CD4-positive, alpha-beta memory T cell (primary cell): ENCODE measurements at regions not wholly inside any gene's neighbourhood (a gene's known extent, or its start where the extent isn't known, plus 50 kb on each side); places are given as distances from the start of the nearest gene placed in this dataset.

Source experiments
- CTCF ChIA-PET: fragments of 350-600 bp; sonication (Branson Sonifier 250); formaldehyde crosslinking; loops from one replicate; lab custom pipeline; 2021; ENCODE audit warnings: inconsistent platforms; ENCODE audit not compliant: partially characterized antibody; lab: Charles Lee
- POLR2A ChIA-PET: fragments of 350-600 bp; sonication (Branson Sonifier 250); formaldehyde crosslinking; loops from one replicate; lab custom pipeline; 2021; ENCODE audit not compliant: partially characterized antibody; lab: Charles Lee
- DNase-seq, 5 donors: peaks; one replicate each; pipeline versions ENCODE4 v3.0.0 to v3.0.0-alpha.2; 2020 to 2022; ENCODE audit warnings: mixed read lengths in 1 of 5
- H3K27ac ChIP-seq: one replicate; pipeline ENCODE4 v1.7.0; 2013; ENCODE audit warnings: low read depth, low read length
- H3K27me3 ChIP-seq: 2 replicates; pipeline ENCODE4 v1.7.0; 2013; ENCODE audit warnings: mild to moderate bottlenecking, low read length, moderate library complexity; ENCODE audit not compliant: insufficient read depth
- H3K36me3 ChIP-seq: 2 replicates; pipeline ENCODE4 v1.7.0; 2013; ENCODE audit warnings: mild to moderate bottlenecking, low read length, moderate library complexity; ENCODE audit not compliant: insufficient read depth
- H3K4me1 ChIP-seq: 2 replicates; pipeline ENCODE4 v1.7.0; 2013; ENCODE audit warnings: mild to moderate bottlenecking, low read length, moderate library complexity; ENCODE audit not compliant: insufficient read depth
- H3K4me3 ChIP-seq, 2 donors: one replicate each; pipeline ENCODE4 v1.7.0; 2013; ENCODE audit warnings: low read length in 2 of 2, mild to moderate bottlenecking in 1 of 2
- H3K9me3 ChIP-seq, 2 donors: one replicate each; pipeline ENCODE4 v1.7.0; 2013; ENCODE audit warnings: low read length in 2 of 2, control low read depth in 1 of 2; ENCODE audit not compliant: control insufficient read depth in 1 of 2
- H3K27ac Mint-ChIP-seq, 7 donors: one replicate each; pipeline ENCODE4 v1.8.0; 2020 to 2021; ENCODE audit warnings: mixed read lengths in 7 of 7, mild to moderate bottlenecking in 6 of 7, inconsistent platforms in 3 of 7, moderate library complexity in 3 of 7
- H3K27me3 Mint-ChIP-seq, 2 donors: one replicate each; pipeline ENCODE4 v1.8.0; 2020 to 2021; ENCODE audit warnings: mixed read lengths in 2 of 2
- H3K36me3 Mint-ChIP-seq, 2 donors: one replicate each; pipeline ENCODE4 v1.8.0; 2020 to 2021; ENCODE audit warnings: mixed read lengths in 2 of 2, inconsistent platforms in 1 of 2, mild to moderate bottlenecking in 1 of 2
- H3K4me1 Mint-ChIP-seq, 4 donors: one replicate each; pipeline ENCODE4 v1.8.0; 2020 to 2021; ENCODE audit warnings: mixed read lengths in 4 of 4, mild to moderate bottlenecking in 1 of 4
- H3K4me3 Mint-ChIP-seq, 8 donors: one replicate each; pipeline ENCODE4 v1.8.0; 2020 to 2021; ENCODE audit warnings: mixed read lengths in 8 of 8, mild to moderate bottlenecking in 7 of 8, moderate library complexity in 6 of 8, inconsistent platforms in 3 of 8
- H3K9me3 Mint-ChIP-seq, 8 donors: one replicate each; pipeline ENCODE4 v1.8.0; 2020 to 2021; ENCODE audit warnings: mixed read lengths in 8 of 8, mild to moderate bottlenecking in 5 of 8, inconsistent platforms in 3 of 8, moderate library complexity in 1 of 8
- intact Hi-C: fragments of 100-400 bp; cut with micrococcal nuclease; formaldehyde crosslinking; loops from one replicate; pipeline ENCODE4 v1.15.1; 2023

GRCh38 chr2:221112744-221113143, 459.4 kb downstream of the EPHA4 start:
- Histone ChIP-seq H3K9me3 (no peaks in the 10 kb centered on the region), H3K27me3 (no peaks in the 10 kb centered on the region), H3K4me1 (no peaks in the 10 kb centered on the region), H3K36me3 (no peaks in the 10 kb centered on the region), H3K27ac (no peak overlapping the region), H3K4me3 (no peak overlapping the region)
- Mint-ChIP-seq H3K9me3 (no peaks in the 10 kb centered on the region), H3K27me3 (peaks cover 4 to 5% of the 10 kb centered on the region in 2 donors), H3K4me3 (no peak overlapping the region), H3K36me3 (no peaks in the 10 kb centered on the region), H3K4me1 (no peaks in the 10 kb centered on the region), H3K27ac (no peak overlapping the region)
- POLR2A ChIA-PET: no interaction called here
- DNase-seq: no peak
- intact Hi-C loops: no loop called here
- CTCF ChIA-PET: no interaction called here

DNA sequence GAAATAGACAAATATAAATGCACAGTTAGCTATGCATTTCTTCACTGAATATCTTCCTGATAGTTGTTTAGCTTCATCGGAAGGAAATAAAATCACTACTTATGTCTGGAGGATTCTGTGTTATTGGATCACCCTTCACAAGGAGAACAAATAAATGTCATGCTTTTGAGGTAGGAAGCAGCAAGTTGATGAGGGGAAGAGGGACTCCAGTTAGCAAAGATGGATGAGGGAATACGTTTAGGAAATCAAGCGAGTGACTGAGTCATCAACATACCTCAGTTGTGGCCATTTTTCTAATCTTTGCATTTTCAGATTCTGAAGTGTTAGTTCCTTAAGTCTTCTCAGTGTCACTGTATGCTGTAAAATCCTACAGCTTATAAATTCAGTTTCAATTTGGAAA, 456.2 kb downstream of the EPHA4 start:
- peaks cover 5 to 7% of the 10 kb centered on the region in 2 donors for H3K27me3 Mint-ChIP-seq
- Histone ChIP-seq H3K9me3 (no peaks in the 10 kb centered on the region), H3K4me3 (no peak overlapping the region), H3K27me3 (no peaks in the 10 kb centered on the region), H3K27ac (no peak overlapping the region), H3K36me3 (no peaks in the 10 kb centered on the region), H3K4me1 (no peaks in the 10 kb centered on the region)
- no peaks in the 10 kb centered on the region for H3K36me3 Mint-ChIP-seq
- intact Hi-C loops: no loop called here
- H3K4me1 Mint-ChIP-seq: no peaks in the 10 kb centered on the region
- no peak overlapping the region for H3K4me3 Mint-ChIP-seq
- no peak for DNase-seq
- ChIA-PET POLR2A (no interaction called here), CTCF (no interaction called here)
- H3K27ac Mint-ChIP-seq: no peak overlapping the region
- no peaks in the 10 kb centered on the region for H3K9me3 Mint-ChIP-seq

DNA sequence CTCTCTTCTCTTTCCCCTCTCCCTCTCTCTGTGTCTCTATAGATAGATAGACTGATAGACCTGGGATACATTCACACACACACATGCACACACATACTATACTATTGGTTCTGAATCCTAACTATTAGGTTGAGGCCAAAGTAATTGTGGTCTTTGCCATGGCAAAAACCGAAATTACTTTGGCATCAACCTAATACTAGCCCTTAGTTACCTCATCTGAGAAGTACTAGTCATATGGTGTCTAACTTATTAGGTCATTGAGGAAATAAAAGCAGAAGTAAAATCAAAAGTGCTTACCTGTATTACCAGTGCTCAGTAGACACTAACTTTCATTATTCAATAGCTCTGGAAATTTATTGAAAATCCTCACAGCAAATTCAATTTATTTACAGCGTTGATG, 451.5 kb downstream of the EPHA4 start:
- no peak for DNase-seq
- Histone ChIP-seq H3K27me3 (no peaks in the 10 kb centered on the region), H3K4me3 (no peak overlapping the region), H3K4me1 (no peaks in the 10 kb centered on the region), H3K36me3 (no peaks in the 10 kb centered on the region), H3K9me3 (no peaks in the 10 kb centered on the region), H3K27ac (no peak overlapping the region)
- no peaks in the 10 kb centered on the region for H3K4me1 Mint-ChIP-seq
- no peak overlapping the region for H3K27ac Mint-ChIP-seq
- intact Hi-C loops: no loop called here
- no peak overlapping the region for H3K4me3 Mint-ChIP-seq
- H3K9me3 Mint-ChIP-seq: no peaks in the 10 kb centered on the region
- ChIA-PET POLR2A (interaction anchor here (1.4 kb wide), 1 partner anchor 10 kb away, joined by 4 read pairs; no protein-coding TSS in a partner anchor), CTCF (no interaction called here)
- H3K36me3 Mint-ChIP-seq: no peaks in the 10 kb centered on the region
- peaks cover 6 to 15% of the 10 kb centered on the region in 2 donors for H3K27me3 Mint-ChIP-seq

GRCh38 chr2:221123396-221123795, 448.7 kb downstream of the EPHA4 start:
- no peaks in the 10 kb centered on the region for H3K9me3 ChIP-seq
- H3K27ac ChIP-seq: no peak overlapping the region
- H3K27ac Mint-ChIP-seq: no peak overlapping the region
- peaks cover 0 to 3% of the 10 kb centered on the region in 2 donors for H3K36me3 Mint-ChIP-seq
- intact Hi-C loops: no loop called here
- H3K4me1 ChIP-seq: no peaks in the 10 kb centered on the region
- CTCF ChIA-PET: no interaction called here
- no peak overlapping the region for H3K4me3 Mint-ChIP-seq
- peaks cover 11 to 12% of the 10 kb centered on the region in 2 donors for H3K27me3 Mint-ChIP-seq
- no peak overlapping the region for H3K4me3 ChIP-seq
- H3K36me3 ChIP-seq: no peaks in the 10 kb centered on the region
- H3K9me3 Mint-ChIP-seq: peaks cover 3 to 15% (median 7%) of the 10 kb centered on the region in 8 donors
- DNase-seq: no peak
- H3K4me1 Mint-ChIP-seq: no peaks in the 10 kb centered on the region
- POLR2A ChIA-PET: no interaction called here
- H3K27me3 ChIP-seq: no peaks in the 10 kb centered on the region

DNA sequence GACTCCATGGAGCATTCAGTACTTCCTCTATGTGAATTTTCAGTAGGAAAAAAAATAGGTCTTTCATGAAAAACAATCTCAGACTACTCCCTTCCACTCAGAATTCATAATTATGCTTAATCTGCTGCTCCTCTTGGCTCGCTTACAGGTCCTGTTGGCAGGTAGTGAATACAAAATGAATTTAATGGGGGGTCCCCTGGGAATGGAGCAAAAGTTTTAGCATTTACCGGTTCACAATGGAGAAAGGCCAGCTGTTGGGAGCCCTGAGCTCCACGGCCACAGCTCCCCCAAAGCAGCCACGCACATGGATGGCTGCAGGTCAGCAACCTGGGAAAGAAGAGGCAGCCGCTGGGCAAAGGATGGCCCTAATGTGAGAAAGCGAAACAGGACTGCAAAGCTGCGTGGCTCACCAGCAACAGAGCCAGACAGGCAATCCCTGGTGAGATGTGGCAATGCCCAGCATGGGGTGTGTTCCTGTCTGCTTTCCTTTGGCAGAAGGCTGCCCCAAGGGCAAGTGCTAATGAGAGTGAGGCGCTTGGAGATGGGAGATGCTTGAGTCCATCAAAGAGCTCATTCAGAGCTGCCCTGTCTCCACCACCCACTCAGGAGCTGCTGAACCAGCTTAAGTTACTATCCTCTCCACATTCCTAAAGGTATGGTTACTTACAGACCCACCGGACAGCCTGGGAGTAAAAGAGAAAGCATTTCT, 447.4 kb downstream of the EPHA4 start:
- Histone ChIP-seq H3K27me3 (no peaks in the 10 kb centered on the region), H3K9me3 (no peaks in the 10 kb centered on the region), H3K27ac (no peak overlapping the region), H3K36me3 (no peaks in the 10 kb centered on the region), H3K4me3 (no peak overlapping the region), H3K4me1 (no peaks in the 10 kb centered on the region)
- Mint-ChIP-seq H3K27ac (no peak overlapping the region), H3K36me3 (peaks cover 0 to 3% of the 10 kb centered on the region in 2 donors), H3K4me1 (no peaks in the 10 kb centered on the region), H3K9me3 (peaks cover 5 to 16% (median 9%) of the 10 kb centered on the region in 8 donors), H3K27me3 (peaks cover 12 to 13% of the 10 kb centered on the region in 2 donors), H3K4me3 (no peak overlapping the region)
- ChIA-PET CTCF (no interaction called here), POLR2A (no interaction called here)
- intact Hi-C loops: no loop called here
- no peak for DNase-seq

DNA sequence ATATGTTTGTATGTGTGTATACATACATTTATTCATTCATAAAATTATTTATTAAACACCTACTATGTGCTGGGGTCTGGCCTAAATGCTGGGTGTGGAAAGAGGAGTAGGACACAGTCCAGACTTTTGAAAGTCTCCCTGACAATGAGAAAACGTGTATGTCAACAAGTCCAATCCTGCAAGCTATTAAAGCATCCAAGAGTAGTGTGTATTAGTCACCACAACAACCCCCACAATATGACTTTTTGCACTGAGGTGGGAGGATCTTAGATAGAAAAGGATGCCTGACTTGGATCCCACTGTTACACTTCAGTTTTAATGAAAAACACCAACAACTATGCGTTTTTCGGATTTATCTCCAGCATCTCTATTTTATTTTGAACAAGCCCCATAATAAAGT, 446.4 kb downstream of the EPHA4 start:
- Mint-ChIP-seq H3K27me3 (peaks cover 9 to 10% of the 10 kb centered on the region in 2 donors), H3K36me3 (peaks cover 0 to 3% of the 10 kb centered on the region in 2 donors), H3K27ac (no peak overlapping the region), H3K4me3 (no peak overlapping the region), H3K9me3 (peaks cover 5 to 16% (median 10%) of the 10 kb centered on the region in 8 donors), H3K4me1 (no peaks in the 10 kb centered on the region)
- Histone ChIP-seq H3K4me1 (no peaks in the 10 kb centered on the region), H3K36me3 (no peaks in the 10 kb centered on the region), H3K27ac (no peak overlapping the region), H3K9me3 (no peaks in the 10 kb centered on the region), H3K27me3 (no peaks in the 10 kb centered on the region), H3K4me3 (no peak overlapping the region)
- ChIA-PET CTCF (no interaction called here), POLR2A (no interaction called here)
- no peak for DNase-seq
- intact Hi-C loops: no loop called here

- intact Hi-C loops: no loop called here
- H3K36me3 ChIP-seq: no peaks in the 10 kb centered on the region
- peaks cover 2 to 5% of the 10 kb centered on the region in 2 donors for H3K27me3 Mint-ChIP-seq
Observed at GRCh38 chr2:221129657-221130056, 442.4 kb downstream of the EPHA4 start.

More at GRCh38 chr2:221129657-221130056, 442.4 kb downstream of the EPHA4 start:
- ChIA-PET POLR2A (interaction anchor here (1.2 kb wide), 1 partner anchor 9 kb away, joined by 4 read pairs; no protein-coding TSS in a partner anchor), CTCF (no interaction called here)
- Histone ChIP-seq H3K4me1 (no peaks in the 10 kb centered on the region), H3K9me3 (no peaks in the 10 kb centered on the region), H3K4me3 (no peak overlapping the region), H3K27me3 (no peaks in the 10 kb centered on the region), H3K27ac (no peak overlapping the region)
- Mint-ChIP-seq H3K4me1 (no peaks in the 10 kb centered on the region), H3K4me3 (no peak overlapping the region), H3K36me3 (peaks cover 0 to 3% of the 10 kb centered on the region in 2 donors), H3K27ac (no peak overlapping the region), H3K9me3 (peaks cover 5 to 16% (median 10%) of the 10 kb centered on the region in 8 donors)
- DNase-seq: no peak
